Endodermal cell (in vitro differentiated cells): ENCODE measurements at regions not wholly inside any gene's neighbourhood (a gene's known extent, or its start where the extent isn't known, plus 50 kb on each side); places are given as distances from the start of the nearest gene placed in this dataset.

Source experiments
- DNase-seq: peaks from one replicate; pipeline ENCODE4 v3.0.0-alpha.2; 2017
- H3K27ac ChIP-seq: 2 replicates; pipeline ENCODE4 v1.5.1; 2013; ENCODE audit warnings: mild to moderate bottlenecking, low read depth, low read length, moderate library complexity
- H3K27me3 ChIP-seq: 2 replicates; pipeline ENCODE4 v1.6.1; 2013; ENCODE audit warnings: mild to moderate bottlenecking, low read length, moderate library complexity; ENCODE audit not compliant: insufficient read depth, control insufficient read depth, poor library complexity, severe bottlenecking
- H3K36me3 ChIP-seq: 2 replicates; pipeline ENCODE4 v1.7.0; 2013; ENCODE audit warnings: mild to moderate bottlenecking, low read length, moderate library complexity; ENCODE audit not compliant: control insufficient read depth, insufficient read depth
- H3K4me1 ChIP-seq: one replicate; pipeline ENCODE4 v1.7.0; 2013; ENCODE audit warnings: low read length; ENCODE audit not compliant: control insufficient read depth, insufficient read depth
- H3K4me3 ChIP-seq: 2 replicates; pipeline ENCODE4 v1.5.1; 2013; ENCODE audit warnings: mild to moderate bottlenecking, low read length, moderate library complexity
- H3K9ac ChIP-seq: 2 replicates; pipeline ENCODE4 v1.6.1; 2013; ENCODE audit warnings: mild to moderate bottlenecking, low read length, moderate library complexity; ENCODE audit not compliant: poor library complexity, severe bottlenecking; ENCODE audit errors: extremely low read depth
- H3K9me3 ChIP-seq: 2 replicates; pipeline ENCODE4 v1.6.1; 2013; ENCODE audit warnings: mild to moderate bottlenecking, low read length, moderate library complexity; ENCODE audit not compliant: control insufficient read depth
- H3K27ac Mint-ChIP-seq: 2 replicates; pipeline ENCODE4 v1.8.0; 2020; ENCODE audit warnings: mixed read lengths
- H3K27me3 Mint-ChIP-seq: 2 replicates; pipeline ENCODE4 v1.8.0; 2021; ENCODE audit warnings: mild to moderate bottlenecking, mixed read lengths; ENCODE audit not compliant: insufficient read depth
- H3K36me3 Mint-ChIP-seq: 2 replicates; pipeline ENCODE4 v1.8.0; 2020; ENCODE audit warnings: low read depth, mixed read lengths
- H3K4me1 Mint-ChIP-seq: 2 replicates; pipeline ENCODE4 v1.8.0; 2020; ENCODE audit warnings: mixed read lengths
- H3K4me3 Mint-ChIP-seq: 2 replicates; pipeline ENCODE4 v1.8.0; 2020; ENCODE audit warnings: mild to moderate bottlenecking, moderate library complexity, mixed read lengths
- H3K9me3 Mint-ChIP-seq: 2 replicates; pipeline ENCODE4 v1.8.0; 2020; ENCODE audit warnings: mild to moderate bottlenecking, mixed read lengths
- CTCF ChIP-seq: fragments of 200-600 bp; sonication (generic); conservative IDR thresholded peaks from 2 replicates; pipeline ENCODE4 v1.5.0; 2021; ENCODE audit warnings: antibody characterized with exemption, mild to moderate bottlenecking
- WGBS, 2 experiments: methylation state at CpG; one replicate each; pipeline versions ENCODE4 v1.1.5 to v1.1.7; 2013; ENCODE audit warnings: missing lambda C conversion rate in 2 of 2, mixed read lengths in 1 of 2; ENCODE audit not compliant: insufficient coverage in 1 of 2, insufficient read length in 1 of 2; 5-methylcytosine and 5-hydroxymethylcytosine counted together

GRCh38 chr11:98793276-98793675 is 227.5 kb upstream of the CNTN5 start:
- no peak overlapping the region for H3K9ac ChIP-seq
- H3K27ac ChIP-seq: no peak overlapping the region
- no peak for DNase-seq
- no peaks in the 10 kb centered on the region for H3K9me3 ChIP-seq
- Mint-ChIP-seq H3K27ac (no peak overlapping the region), H3K4me1 (no peaks in the 10 kb centered on the region), H3K9me3 (peaks cover 5% of the 10 kb centered on the region), H3K36me3 (no peaks in the 10 kb centered on the region), H3K4me3 (no peak overlapping the region), H3K27me3 (no peaks in the 10 kb centered on the region)
- WGBS, 2 experiments: 98% methylated on average over 2 of the region's 2 CpGs; no CpG with 5 or more reads in 1 of the 2 experiments
- no peak for TF ChIP-seq CTCF
- H3K27me3 ChIP-seq: no peaks in the 10 kb centered on the region
- no peaks in the 10 kb centered on the region for H3K36me3 ChIP-seq
- no peaks in the 10 kb centered on the region for H3K4me1 ChIP-seq
- H3K4me3 ChIP-seq: no peak overlapping the region

- H3K9ac ChIP-seq: no peak overlapping the region
- no peak for DNase-seq
- H3K36me3 Mint-ChIP-seq: no peaks in the 10 kb centered on the region
Measured at GRCh38 chr11:98798333-98798732, 222.4 kb upstream of the CNTN5 start.

GRCh38 chr11:98800696-98801095 is 220.1 kb upstream of the CNTN5 start:
- Mint-ChIP-seq H3K9me3 (peaks cover 8% of the 10 kb centered on the region), H3K27ac (no peak overlapping the region), H3K27me3 (no peaks in the 10 kb centered on the region), H3K36me3 (no peaks in the 10 kb centered on the region), H3K4me3 (no peak overlapping the region), H3K4me1 (no peaks in the 10 kb centered on the region)
- Histone ChIP-seq H3K9me3 (peaks cover 10% of the 10 kb centered on the region), H3K4me1 (no peaks in the 10 kb centered on the region), H3K27ac (no peak overlapping the region), H3K4me3 (no peak overlapping the region), H3K36me3 (no peaks in the 10 kb centered on the region), H3K9ac (no peak overlapping the region), H3K27me3 (no peaks in the 10 kb centered on the region)
- no peak for DNase-seq
- no peak for TF ChIP-seq CTCF
- WGBS, 2 experiments: 87 to 96% methylated on average over 3 to 4 of the region's 4 CpGs

More at GRCh38 chr11:98798333-98798732, 222.4 kb upstream of the CNTN5 start:
- Histone ChIP-seq H3K4me1 (no peaks in the 10 kb centered on the region), H3K4me3 (no peak overlapping the region), H3K27me3 (no peaks in the 10 kb centered on the region), H3K36me3 (no peaks in the 10 kb centered on the region), H3K9me3 (peaks cover 9% of the 10 kb centered on the region), H3K27ac (no peak overlapping the region)
- H3K9me3 Mint-ChIP-seq: peaks cover 8% of the 10 kb centered on the region
- H3K27ac Mint-ChIP-seq: no peak overlapping the region
- no peak for TF ChIP-seq CTCF
- no peak overlapping the region for H3K4me3 Mint-ChIP-seq
- no peaks in the 10 kb centered on the region for H3K4me1 Mint-ChIP-seq
- no peaks in the 10 kb centered on the region for H3K27me3 Mint-ChIP-seq
